Stimulated activated CD4-positive, alpha-beta T cell treated with anti-CD3 and anti-CD28 coated beads, Interleukin-12 subunit alpha, Interleukin-12 subunit beta, amount 100 ng/mL, for 48 hours (primary cell): ENCODE measurements at regions not wholly inside any gene's neighbourhood (a gene's known extent, or its start where the extent isn't known, plus 50 kb on each side); places are given as distances from the start of the nearest gene placed in this dataset.
"Not testable (repeated sequence)": the region's sequence is repeated elsewhere in the genome, so short reads cannot be mapped to it uniquely, and the experiment has no call there.

Experiments used
- DNase-seq, 3 donors: peaks; one replicate each; pipeline ENCODE4 v3.0.0-alpha.2; 2020; ENCODE audit warnings: low read depth in 2 of 3, low spot score in 1 of 3

DNA sequence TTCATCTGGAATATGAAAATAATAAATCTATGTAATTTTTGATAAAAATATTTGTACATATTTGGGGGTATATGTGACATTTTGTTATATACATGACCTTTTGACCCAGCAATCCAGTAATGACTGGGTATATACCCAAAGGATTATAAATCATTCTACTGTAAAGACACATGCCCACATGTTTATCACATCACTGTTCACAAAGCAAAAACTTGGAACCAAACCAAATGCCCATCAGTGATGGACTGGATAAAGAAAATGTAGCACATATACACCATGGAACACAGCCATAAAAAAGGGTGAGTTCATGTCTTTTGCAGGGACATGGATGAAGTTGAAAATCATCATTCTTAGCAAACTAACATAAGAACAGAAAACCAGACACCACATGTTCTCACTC lies 472.1 kb upstream of the DDX18 start:
- no peak for DNase-seq

DNA sequence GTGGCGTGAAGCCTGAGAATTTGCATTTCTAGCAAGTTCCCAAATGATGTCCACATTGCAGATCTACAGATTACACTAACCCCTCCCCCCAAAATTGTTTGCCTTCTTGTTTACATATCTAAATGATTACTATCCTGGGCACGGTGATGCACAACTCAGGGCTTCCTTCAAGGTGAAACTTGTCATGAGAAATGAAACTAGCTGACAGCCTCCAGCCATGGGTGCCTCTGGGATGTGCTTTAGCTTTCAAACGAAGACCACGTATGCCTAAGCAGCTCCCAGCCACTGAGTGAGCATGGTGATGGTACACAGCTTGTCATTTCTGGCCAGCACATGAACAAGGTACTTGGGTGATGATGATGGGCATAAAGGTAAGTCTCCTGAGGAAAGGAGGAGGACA lies 464.8 kb upstream of the DDX18 start:
- DNase-seq: no peak

DNA sequence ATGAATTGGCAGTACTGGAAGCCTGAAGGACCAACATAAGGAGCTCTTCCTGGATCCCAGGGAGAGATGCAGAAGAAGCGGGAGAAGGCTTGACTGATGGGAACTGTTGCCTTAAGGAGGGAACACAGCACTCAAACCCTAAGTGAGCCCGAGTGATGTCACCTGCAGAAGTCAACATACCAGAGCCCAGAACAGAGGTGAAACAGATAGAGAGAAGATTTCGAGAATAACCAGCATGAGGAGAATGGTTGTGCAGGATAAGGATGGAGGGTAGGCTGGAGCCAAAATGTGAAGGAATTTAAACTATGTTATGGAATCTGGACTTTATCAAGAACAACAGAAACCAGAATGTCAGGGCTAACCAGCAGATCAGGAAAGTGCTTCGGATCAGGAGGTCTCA lies 463.1 kb upstream of the DDX18 start:
- no peak for DNase-seq

DNA sequence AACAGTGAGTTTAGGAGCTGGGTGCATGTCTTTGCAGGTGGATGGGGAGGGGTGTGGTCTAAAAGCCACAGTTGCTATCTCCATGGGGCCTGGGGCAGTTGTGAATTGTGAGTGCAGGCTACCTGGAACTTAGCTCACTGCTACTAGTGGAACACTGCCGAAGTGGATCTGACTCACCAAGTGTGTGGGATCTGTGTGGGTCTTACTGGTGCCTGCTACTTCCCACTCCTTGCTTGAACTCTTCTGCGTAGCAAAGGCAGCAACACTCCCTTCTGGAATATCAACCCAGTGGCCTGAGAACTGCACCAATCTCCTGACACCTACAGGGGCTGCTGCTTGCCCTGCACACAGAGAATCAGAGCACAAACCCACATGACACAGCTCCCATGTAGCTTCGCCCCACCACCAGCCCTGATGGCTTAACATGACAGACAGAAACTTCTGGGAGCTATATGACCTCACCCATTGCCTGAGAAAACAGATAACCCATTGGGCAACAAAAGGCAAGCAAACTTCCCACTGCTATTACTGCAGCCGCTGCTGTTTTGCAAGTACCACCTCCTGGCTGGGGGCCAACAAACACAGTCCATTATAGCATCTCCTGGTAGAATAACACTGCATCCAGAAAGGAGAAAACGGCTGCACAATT lies 455.1 kb upstream of the DDX18 start:
- DNase-seq: no peak

DNA sequence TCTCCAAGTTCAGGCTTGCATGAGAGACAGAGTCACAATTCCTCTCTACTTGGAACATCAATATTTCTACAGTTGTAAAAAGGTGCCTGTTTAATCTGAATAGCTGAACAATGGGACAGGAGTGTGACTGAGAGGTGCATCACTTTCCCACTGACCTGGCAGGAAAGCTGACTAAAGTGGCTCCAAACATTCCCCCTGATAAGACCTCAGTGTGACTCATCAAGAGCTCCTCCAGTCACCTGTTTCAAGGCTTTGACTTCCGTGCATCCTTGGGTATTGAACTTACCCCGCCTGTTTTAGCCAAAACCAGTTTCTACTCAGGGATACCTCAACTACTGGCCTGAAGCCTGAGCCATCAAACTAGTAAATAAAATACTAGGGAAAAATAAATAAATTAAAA lies 453.9 kb upstream of the DDX18 start:
- DNase-seq: no peak

DNA sequence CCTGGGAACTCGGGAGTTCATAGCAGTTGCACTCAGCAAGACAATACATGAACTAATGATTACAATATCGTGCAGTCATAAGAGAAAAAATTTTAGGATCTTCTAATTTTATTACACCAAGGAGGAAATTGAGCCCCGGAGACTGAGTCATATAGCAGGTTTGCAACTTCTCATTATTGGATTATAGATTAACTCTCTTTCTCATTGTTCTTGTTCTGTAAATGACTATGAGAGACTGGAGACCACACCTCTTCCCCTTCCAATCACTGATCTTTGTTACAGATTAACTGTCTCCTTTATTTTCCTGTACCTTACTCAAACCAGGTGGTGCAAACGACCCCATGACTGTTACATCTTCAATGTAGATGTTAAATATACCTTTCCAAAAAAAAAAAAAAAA lies 435.8 kb upstream of the DDX18 start:
- no peak for DNase-seq

DNA sequence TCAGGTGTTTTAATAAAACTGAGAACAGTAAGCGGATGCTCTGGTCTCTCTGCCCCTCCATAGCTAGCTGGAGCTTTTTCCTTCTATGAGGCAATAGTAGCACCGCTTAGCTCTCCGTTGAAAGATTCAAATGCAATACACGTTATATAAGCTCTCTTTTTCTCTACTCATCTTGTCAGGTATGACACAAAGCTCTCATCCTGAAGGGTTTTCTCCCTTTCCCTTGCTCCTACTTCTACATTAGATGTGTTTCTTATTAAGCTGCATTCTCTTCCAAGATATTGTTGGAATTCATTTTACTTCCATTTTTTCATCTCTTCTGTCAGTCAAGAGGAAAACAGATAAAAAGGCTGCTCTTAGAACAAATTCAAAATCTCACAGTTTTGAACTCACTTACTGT lies 434.6 kb upstream of the DDX18 start:
- no peak for DNase-seq

DNA sequence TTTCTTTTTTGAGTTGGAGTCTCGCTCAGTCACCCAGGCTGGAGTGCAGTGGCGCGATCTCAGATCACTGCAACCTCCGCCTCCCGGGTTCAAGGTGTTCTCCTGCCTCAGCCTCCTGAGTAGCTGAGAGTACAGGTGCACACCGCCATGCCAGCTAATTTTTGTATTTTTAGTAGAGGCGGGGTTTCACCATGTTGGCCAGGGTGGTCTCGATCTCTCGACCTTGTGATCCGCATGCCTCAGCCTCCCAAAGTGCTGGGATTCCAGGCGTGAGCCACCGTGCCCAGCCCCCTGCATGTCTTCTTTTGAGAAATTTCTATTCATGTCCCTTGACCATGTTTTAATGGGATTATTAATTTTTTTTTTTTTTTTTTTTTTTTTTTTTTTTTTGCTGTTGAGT lies 430.5 kb upstream of the DDX18 start:
- not testable (repeated sequence) for DNase-seq

DNA sequence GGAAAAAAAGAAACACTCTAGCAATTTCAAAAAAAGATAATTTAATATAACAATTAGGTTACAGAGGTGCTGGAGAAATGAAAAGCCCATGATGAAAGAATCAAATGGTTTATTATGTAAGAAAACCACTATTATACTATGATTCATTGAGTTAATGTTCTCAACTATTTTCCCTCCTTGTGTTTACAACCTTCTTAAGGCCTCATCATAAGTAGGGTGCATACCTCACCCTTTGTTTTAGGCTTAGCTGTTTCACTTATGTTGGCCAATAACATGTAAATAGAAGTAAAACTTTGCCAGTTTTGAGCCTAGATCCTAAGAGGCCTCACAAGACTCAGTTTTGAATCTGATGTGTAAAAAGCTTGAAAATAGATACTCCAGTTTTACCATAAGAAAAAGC lies 418.3 kb upstream of the DDX18 start:
- DNase-seq: no peak

DNA sequence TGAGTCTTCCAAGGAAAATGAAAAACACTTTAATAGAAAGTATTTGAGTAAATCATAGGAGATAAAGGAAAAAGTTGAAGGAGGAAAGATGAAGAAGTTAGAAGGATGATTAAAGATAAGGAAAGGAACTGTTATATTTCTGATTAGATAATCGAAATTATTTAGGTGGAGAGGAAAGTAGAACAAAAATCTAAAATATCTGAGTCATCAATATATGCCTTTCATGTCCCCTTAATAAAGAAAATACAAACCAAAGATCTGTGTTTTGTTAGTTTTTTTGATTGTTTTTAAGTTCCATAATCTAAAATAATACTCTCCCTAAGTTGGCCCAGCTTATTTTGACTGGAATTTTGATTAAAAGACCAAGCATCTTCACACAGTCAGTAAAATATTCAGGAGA lies 412.9 kb upstream of the DDX18 start:
- no peak for DNase-seq

DNA sequence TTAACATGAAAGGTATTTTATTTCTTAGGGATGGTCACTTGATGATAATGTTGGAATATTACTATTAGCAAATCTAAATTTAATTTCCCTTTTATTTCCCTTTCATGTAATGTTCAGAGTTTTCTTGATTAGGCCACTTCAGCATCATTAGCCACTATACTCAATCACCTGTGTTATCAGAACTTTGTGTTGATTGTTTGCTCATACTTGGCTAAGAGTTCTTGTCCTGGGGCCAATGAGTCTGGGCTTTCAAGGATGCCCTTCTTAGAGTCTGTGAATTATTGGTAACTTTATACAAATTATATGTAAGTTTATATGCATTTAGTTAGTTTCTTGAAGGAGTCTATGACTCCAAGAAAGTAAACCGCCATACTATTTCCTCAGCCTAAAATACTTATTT lies 408.0 kb upstream of the DDX18 start:
- no peak for DNase-seq

DNA sequence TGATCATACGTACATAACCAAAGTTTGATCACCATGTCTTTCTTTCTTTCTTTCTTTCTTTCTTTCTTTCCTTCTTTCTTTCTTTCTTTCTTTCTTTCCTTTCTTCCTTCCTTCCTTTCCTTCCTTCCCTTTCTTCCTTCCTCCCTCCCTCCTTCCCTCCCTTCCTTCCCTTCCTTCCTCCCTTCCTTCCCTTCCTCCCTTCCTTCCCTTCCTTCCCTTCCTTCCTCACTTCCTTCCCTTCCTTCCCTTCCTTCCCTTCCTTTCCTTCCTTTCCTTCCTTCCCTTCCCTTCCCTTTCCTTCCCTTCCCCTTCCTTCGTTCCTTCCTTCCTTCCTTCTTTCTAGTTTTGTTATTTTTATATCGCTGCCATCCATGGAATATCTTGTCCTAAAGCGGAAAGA lies 406.7 kb upstream of the DDX18 start:
- DNase-seq: no peak

DNA sequence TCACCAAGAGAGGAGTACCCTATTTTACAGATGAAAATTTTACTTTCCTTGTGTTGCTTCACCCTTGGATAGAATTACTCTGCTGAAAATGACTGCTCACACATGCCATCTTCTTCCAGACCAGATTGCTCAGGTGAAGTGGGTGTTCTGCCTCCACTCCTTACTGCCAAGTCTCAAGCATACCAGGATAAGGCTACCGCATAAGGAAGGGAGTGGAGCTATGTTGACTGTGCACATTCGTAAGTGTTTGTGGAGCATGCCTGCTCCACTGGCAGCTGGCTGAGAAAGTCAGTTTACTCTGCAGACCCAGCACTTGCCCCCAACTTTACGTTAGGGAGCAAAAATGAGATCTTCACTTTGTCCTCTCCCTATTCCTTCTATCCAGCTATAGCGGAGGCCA lies 405.0 kb upstream of the DDX18 start:
- DNase-seq: no peak

DNA sequence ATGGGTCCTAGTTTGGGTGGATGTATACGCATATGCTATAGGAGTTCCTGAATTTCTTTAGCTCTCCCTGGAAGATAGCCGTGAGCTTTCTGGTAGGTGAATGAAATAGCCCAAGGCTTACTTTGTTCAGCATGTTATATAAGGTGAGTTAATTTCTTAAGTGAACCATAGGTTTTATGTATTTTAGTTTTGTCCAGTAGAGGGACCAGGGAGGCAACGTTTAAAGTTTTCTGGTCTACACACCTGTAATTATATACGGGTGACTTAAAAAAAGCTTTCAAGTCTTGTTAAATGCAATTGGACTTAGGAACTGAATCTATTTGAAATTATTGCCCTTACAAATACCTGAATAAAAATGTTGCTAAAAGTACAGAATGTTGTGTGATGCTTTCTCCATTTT lies 402.5 kb upstream of the DDX18 start:
- DNase-seq: no peak

DNA sequence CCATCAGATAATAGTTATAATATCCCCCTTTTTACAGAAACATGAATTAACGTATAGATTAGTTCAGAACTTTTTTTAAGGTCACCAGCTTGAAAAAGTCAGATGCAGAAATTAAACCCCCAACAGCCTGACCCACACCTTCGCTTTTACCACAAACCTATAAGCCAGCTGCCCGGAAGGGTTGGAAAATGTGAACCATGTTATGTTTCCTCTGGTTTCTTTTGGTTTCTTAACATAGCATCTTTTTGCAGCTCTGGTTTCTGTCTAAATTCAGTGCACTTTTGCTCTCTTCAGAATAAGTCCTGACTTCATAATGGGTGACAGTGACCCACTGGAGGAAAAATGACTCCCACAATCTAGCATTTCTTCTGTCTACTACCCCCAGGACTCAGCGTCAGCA lies 381.7 kb upstream of the DDX18 start:
- no peak for DNase-seq

DNA sequence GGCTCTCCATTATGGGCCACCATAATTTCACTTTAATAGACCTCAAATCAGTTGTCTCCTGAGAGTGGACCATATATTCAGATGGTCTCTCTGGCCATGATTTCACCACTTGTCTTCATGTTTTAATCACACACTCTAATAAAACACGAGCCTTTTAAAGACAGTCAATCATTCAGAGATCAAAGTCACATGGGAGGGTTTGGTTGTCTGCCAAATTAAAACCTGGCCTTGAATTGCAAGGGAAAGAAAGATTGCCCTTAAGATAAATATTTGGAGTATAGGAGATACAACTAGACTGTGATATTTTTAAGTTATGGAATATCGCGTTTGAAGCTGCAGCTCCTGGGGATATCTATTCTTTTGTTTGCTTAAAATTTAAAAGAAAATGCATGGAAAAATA lies 377.8 kb upstream of the DDX18 start:
- DNase-seq: no peak

DNA sequence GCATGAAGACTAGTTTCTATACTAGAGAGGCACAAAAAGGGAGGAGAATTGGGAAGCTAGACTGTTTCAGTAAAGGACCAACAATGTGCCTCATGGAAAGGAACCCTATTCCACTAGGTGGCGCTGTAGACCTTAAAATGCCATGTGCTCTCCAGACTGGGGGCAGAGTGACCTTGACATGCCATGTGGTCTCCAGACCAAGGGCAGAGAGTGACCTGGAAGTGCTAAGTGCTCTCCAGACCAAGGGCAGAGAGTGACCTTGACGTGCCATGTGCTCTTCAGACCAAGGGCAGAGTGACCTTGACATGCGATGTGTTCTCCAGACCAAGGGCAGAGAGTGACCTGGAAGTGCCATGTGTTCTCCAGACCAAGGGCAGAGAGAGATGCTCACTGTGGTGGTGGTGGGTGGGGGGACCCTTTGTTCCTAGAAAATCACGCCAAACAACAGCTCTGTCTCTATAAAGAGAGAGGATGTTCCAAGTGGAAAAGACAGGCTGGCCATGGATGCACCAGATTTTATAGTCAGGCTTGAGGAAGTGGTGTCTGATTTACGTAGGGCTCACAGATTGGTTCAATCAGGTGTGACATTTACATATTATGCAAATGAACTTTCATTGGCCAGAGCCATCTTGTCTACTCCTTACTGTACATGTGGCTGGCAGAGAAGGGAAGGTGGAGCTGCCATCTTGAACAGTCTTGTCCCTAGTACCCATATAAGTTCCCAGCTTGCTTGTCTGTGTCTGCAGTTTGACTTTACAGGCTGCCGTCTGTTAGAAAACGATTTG lies 344.0 kb upstream of the DDX18 start:
- DNase-seq: peak in 1 of 3 donors; percentile 11

DNA sequence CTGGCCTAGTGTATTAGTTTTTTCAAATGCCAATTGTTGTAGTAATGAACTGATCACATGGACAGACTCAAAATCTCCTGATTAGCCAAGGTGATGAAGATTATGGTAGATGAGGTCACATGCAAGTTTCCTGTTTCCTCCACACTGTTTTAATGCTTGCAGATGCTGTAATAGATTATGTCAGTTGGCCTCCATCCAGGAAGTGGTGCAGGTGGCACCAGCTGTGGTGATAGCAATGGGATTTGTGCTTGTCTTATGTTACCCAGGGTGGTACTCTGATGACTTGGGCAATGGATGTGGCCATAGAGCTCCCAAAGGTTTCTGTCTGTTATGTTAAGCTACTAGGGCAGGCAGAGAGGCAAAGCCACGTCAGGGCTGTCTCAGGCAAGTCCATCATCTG lies 332.9 kb upstream of the DDX18 start:
- no peak for DNase-seq

DNA sequence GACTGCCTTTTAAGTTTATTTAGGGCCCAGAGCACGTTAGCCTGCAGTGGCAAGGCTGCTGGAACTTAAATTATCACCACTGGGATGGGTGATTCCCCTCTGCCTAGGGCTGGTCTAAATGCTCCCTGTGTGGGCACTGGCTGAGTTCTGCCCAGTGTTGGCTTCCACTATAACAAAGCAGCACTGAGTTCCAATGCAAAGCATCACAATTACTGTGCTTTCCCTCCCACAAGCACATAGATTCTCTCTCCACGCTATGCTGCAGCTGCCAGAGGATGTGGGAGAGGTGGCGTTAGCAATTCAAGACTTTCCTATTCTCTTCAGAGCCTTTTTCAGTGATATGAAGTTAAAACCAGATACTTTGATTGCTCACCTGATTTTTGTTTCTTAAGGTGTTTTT lies 328.9 kb upstream of the DDX18 start:
- DNase-seq: no peak

DNA sequence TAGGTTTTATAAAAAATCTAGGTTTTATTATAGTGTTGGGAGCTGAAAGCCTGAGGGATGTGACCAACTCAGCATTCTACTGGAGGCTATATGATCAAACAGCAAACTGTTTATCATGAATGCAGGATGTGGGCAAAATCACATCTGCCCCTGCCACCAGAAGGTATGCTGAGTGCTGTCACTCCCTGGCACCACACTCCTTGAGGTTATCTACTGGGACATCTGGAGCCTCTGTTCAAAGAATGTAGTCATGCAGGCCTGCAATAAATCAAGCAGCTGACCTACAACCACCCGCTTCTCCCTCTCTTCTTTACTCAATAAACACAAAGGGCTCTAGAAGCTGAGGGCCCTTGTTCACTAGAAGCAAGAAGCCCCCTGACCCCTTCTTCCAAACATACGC lies 328.4 kb upstream of the DDX18 start:
- no peak for DNase-seq

DNA sequence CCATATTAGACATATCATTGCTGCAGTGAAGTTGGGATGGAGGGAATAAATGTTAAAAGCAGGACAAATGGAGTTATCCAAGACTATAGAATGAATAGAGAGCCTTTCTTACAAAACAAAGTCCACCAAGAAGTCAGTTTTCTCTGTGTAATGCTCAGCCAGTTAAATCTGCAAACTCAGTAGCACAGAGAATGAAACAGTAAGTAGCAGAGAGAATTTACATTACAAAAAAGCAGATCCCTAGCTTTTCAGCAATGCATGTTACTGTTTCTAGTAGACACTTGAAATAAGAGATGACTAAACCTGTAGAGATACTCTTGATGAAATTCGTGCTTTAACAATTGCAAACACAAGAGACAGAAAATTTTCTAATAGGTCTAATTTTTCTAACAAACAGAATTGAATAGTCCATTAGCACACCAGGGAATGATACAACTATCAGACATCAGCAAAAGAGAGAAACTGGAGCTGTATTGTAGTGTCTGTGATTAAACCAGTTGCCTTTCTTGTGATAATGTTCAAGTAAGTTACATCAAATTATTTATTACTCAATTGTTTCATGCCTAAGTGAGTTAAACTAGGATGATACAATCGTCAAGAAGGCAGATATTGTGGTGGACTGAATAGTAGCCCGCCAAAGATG lies 322.2 kb upstream of the DDX18 start:
- DNase-seq: no peak

DNA sequence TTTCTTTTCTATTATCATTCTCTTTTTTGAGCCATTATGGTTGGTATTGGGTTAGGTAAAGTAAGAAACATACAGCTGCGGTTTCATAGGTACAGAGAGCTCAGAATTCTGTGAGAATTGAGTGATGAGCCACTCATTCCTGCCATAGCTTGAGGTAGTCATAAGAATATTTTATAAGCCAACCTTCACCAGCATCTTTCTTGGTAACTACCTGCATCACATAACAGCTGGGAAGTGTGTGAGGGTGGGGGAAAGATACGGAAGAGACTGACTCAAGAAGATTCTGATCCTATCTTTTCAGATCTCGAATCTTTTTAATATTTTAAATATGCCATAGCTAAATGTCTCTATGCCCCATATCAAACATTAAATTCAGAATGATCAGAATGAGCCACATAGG lies 313.8 kb upstream of the DDX18 start:
- no peak for DNase-seq

DNA sequence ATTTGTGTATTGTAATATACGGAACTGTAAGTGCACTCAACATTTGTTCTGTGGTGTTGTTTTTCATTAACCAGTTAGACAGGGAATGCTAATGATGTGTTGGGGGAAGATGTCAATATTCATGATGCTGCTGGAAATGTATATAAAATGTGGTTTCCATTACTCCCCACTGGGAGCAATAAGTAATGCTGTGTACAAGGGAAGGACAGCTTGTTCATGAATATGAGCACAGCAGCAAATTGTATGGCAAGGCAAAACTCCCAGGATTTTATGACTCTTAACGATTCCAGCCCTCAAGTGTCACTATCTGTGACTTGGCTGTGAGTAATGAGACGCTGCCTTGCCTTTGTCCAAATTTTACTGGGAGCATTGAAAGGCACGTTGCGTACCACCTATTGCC lies 312.4 kb upstream of the DDX18 start:
- no peak for DNase-seq
